Heart left ventricle (tissue), 16 donors: ENCODE measurements at regions not wholly inside any gene's neighbourhood (a gene's known extent, or its start where the extent isn't known, plus 50 kb on each side); places are given as distances from the start of the nearest gene placed in this dataset.

Source experiments
- ATAC-seq, 4 donors: fragments of 200-7000 bp; cut with Tn5 transposase; one replicate each; pipeline ENCODE4 v1.9.1; 2020 to 2022; ENCODE audit warnings: moderate library complexity in 4 of 4, mild to moderate bottlenecking in 3 of 4, moderate number of reproducible peaks in 1 of 4
- DNase-seq, 5 donors: peaks; one replicate each; pipeline ENCODE4 v3.0.0-alpha.2; 2020
- H3K27ac ChIP-seq, 12 donors: fragments of 200-600 bp; sonication (generic) in 4 of 12; one replicate each; pipeline versions ENCODE4 v1.5.0 to v1.8.0; 2016 to 2022; ENCODE audit warnings: mild to moderate bottlenecking in 2 of 12
- H3K27me3 ChIP-seq, 9 donors: fragments of 200-600 bp; sonication (generic) in 2 of 9; one replicate each; pipeline versions ENCODE4 v1.5.1 to v1.8.0; 2016 to 2022; ENCODE audit warnings: mild to moderate bottlenecking in 3 of 9
- H3K36me3 ChIP-seq, 9 donors: fragments of 200-600 bp; sonication (generic) in 2 of 9; one replicate each; pipeline versions ENCODE4 v1.5.0 to v1.8.0; 2018 to 2022; ENCODE audit warnings: mild to moderate bottlenecking in 2 of 9
- H3K4me1 ChIP-seq, 12 donors: fragments of 200-600 bp; sonication (generic) in 4 of 12; one replicate each; pipeline versions ENCODE4 v1.5.0 to v1.8.0; 2016 to 2022; ENCODE audit warnings: mild to moderate bottlenecking in 3 of 12
- H3K4me3 ChIP-seq, 12 donors: fragments of 200-600 bp; sonication (generic) in 4 of 12; one replicate each; pipeline versions ENCODE4 v1.5.0 to v1.8.0; 2017 to 2022; ENCODE audit warnings: mild to moderate bottlenecking in 9 of 12, moderate library complexity in 4 of 12
- H3K9me3 ChIP-seq, 12 donors: fragments of 200-600 bp; sonication (generic) in 4 of 12; one replicate each; pipeline versions ENCODE4 v1.5.0 to v1.8.0; 2016 to 2022; ENCODE audit warnings: mild to moderate bottlenecking in 1 of 12
- CTCF ChIP-seq, 12 donors: fragments of 200-600 bp; sonication (generic) in 4 of 12; IDR thresholded peaks; one replicate each; pipeline versions ENCODE4 v1.5.0 to v1.8.0; 2018 to 2022; ENCODE audit warnings: antibody characterized with exemption in 12 of 12, mild to moderate bottlenecking in 5 of 12
- POLR2A ChIP-seq, 2 donors: fragments of 450-650 bp; IDR thresholded peaks; one replicate each; pipeline ENCODE4 v1.6.1; 2017; ENCODE audit warnings: antibody characterized with exemption in 2 of 2, mild to moderate bottlenecking in 2 of 2, moderate library complexity in 2 of 2
- WGBS, 4 donors: extraction: QIAGEN DNeasy Blood & Tissue Kit in 2 of 4; methylation state at CpG; one replicate each; pipeline versions ENCODE4 v1.1.5 to v1.1.7; 2013 to 2018; 5-methylcytosine and 5-hydroxymethylcytosine counted together
- intact Hi-C, 10 donors: fragments of 100-400 bp; cut with DNase I; formaldehyde crosslinking; loops; one replicate each; pipeline versions ENCODE4 v1.11.1 to v1.14.2; 2022
- donor health status: ischemic (EF 13 %, LVEDD 7.1; RV severe dilation, severe dysfunction).
- donor health status: healthy with polysubstance abuse.
- donor health status: DM: no; HTN: yes; CAD: no.
- donor health status: DM: no; HTN: no; CAD: no.
- donor health status: ischemic (EF 25% LVEDD 6.9; RV normal size, moderate dysfunction).
- donor health status: ischemic (EF 25% LVEDD 5.7; RV mildly dilated, moderate dysfunction).
- donor health status: healthy.
- donor health status: DM: yes; HTN: yes; CAD: no.
- donor health status: ischemic (EF 35%, LVEDD 5.7; RV mildly dilated, moderate dysfunction).
- donor health status: nonischemic (EF 11% LVEDD 7.7; RV severe dilation, severe dysfunction).
- donor health status: DM: yes; HTN: yes; CAD: no.
- donor health status: PGD.
- donor health status: ischemic (EF 29% LVEDD 5.4; RV normal size, mild dysfunction).
- donor health status: nonischemic (EF 23%, LVEDD 6.1; RV moderate dilation, normal function).

GRCh38 chr1:38365242-38365641, 318.6 kb upstream of the POU3F1 start:
- ATAC-seq (no peak), DNase-seq (no peak)
- H3K4me3 ChIP-seq = no peak overlapping the region
- no peaks in the 10 kb centered on the region for H3K9me3 ChIP-seq
- peaks cover 0 to 10% (median 0%) of the 10 kb centered on the region in 9 donors for H3K27me3 ChIP-seq
- H3K4me1 ChIP-seq = no peaks in the 10 kb centered on the region
- intact Hi-C loops = loop anchor here in 1 of 10 donors (10.0 kb wide), 1 partner anchor 450 kb away; no protein-coding TSS in a partner anchor
- no peaks in the 10 kb centered on the region for H3K36me3 ChIP-seq
- 36 to 57% (median 45%) methylated on average over 1 of the region's 1 CpG for WGBS, 4 donors
- TF ChIP-seq CTCF (IDR thresholded peaks at IDR 0.05) (no peak), POLR2A (IDR thresholded peaks at IDR 0.05) (no peak)
- no peak overlapping the region for H3K27ac ChIP-seq

GRCh38 chr1:38361566-38361965, 315.0 kb upstream of the POU3F1 start:
- ATAC-seq (no peak), DNase-seq (no peak)
- H3K27ac ChIP-seq = no peak overlapping the region
- peaks cover 0 to 4% (median 0%) of the 10 kb centered on the region in 9 donors for H3K27me3 ChIP-seq
- H3K4me1 ChIP-seq = no peaks in the 10 kb centered on the region
- H3K36me3 ChIP-seq = no peaks in the 10 kb centered on the region
- 63 to 76% (median 65%) methylated on average over 6 of the region's 6 CpGs for whole genome bisulfite sequencing, 4 donors
- TF ChIP-seq POLR2A (IDR thresholded peaks at IDR 0.05) = no peak
- no peak for TF ChIP-seq CTCF (IDR thresholded peaks at IDR 0.05)
- H3K9me3 ChIP-seq = no peaks in the 10 kb centered on the region
- H3K4me3 ChIP-seq = no peak overlapping the region
- intact Hi-C loops = loop anchor here in 1 of 10 donors (10.0 kb wide), 1 partner anchor 453 kb away; no protein-coding TSS in a partner anchor

GRCh38 chr1:38360807-38361206, 314.2 kb upstream of the POU3F1 start:
- intact Hi-C loops = loop anchor here in 1 of 10 donors (10.0 kb wide), 1 partner anchor 454 kb away; no protein-coding TSS in a partner anchor
- 71 to 100% (median 80%) methylated on average over 1 of the region's 1 CpG for WGBS, 4 donors
- H3K9me3 ChIP-seq = no peaks in the 10 kb centered on the region
- TF ChIP-seq POLR2A (IDR thresholded peaks at IDR 0.05) (no peak), CTCF (IDR thresholded peaks at IDR 0.05) (no peak)
- no peaks in the 10 kb centered on the region for H3K4me1 ChIP-seq
- no peak for ATAC-seq
- no peak for DNase-seq
- H3K4me3 ChIP-seq = no peak overlapping the region
- no peak overlapping the region for H3K27ac ChIP-seq
- peaks cover 0 to 4% (median 0%) of the 10 kb centered on the region in 9 donors for H3K27me3 ChIP-seq
- no peaks in the 10 kb centered on the region for H3K36me3 ChIP-seq

- ATAC-seq (no peak), DNase-seq (no peak)
- TF ChIP-seq POLR2A (IDR thresholded peaks at IDR 0.05) = no peak
- TF ChIP-seq CTCF (IDR thresholded peaks at IDR 0.05) = no peak
- Histone ChIP-seq H3K9me3 (no peaks in the 10 kb centered on the region), H3K4me3 (no peak overlapping the region), H3K36me3 (no peaks in the 10 kb centered on the region), H3K27me3 (peaks cover 0 to 12% (median 0%) of the 10 kb centered on the region in 9 donors), H3K27ac (no peak overlapping the region), H3K4me1 (no peaks in the 10 kb centered on the region)
- intact Hi-C loops = no loop called here
- WGBS, 4 donors = 70 to 78% (median 74%) methylated on average over 6 of the region's 6 CpGs
These were observed 307.4 kb upstream of the POU3F1 start for GRCh38 chr1:38353956-38354355.
